ENCODE measurements at regions not wholly inside any gene's neighbourhood (a gene's known extent, or its start where the extent isn't known, plus 50 kb on each side); places are given as distances from the start of the nearest gene placed in this dataset.

GRCh38 chr12:34390171-34390841 is 368.0 kb downstream of the ALG10 start:
- no peak for DNase-seq (ENCODE audit: low read depth in 1 of 2, low spot score in 1 of 2)
- in situ Hi-C loops (cut with HindIII; ENCODE audit: low pct_unique_long_range_greater_than_20kb, low sequenced_read_pairs): no loop called here
- TF ChIP-seq JUND (IDR thresholded peaks at IDR 0.05; ENCODE audit: low read depth): no peak

DNA sequence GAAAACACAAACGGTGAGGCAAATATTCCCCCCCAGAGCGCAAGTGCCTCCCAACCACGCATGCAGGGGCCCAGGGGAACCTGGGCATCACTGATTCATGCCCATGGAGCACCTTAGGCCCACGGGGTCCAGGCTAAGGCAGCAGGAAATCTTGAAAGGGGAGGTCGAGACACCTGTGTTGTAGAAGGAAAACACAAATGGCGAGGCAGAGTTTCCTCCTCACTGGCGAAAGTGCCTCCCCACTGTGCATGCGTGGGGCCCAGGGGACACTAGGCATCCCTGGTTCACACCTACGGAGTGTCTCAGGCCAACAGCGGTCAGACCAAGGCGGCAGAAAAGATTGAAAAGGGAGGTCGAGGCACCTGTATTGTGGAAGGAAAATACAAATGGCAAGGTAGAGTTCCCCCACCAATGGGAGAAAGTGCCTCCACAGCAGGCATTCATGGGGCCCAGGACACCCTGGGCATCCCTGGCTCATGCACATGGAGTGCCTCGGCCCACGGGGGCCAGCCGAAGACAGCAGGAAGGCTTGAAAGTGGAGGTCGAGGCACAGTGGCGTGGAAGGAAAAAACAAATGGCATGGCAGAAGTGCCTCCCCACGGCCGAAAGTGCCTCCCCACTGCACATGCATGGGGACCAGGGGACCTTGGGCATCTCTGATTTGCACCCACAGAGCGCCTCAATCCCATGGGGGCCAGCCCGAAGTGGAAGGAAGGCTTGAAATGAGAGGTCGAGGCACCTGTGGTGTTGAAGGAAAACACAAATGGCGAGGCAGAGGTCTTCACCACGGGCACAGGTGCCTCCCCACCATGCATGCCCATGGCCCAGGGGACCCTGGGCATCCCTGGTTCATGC is 368.8 kb downstream of the ALG10 start:
- in situ Hi-C loops (cut with HindIII; ENCODE audit: low pct_unique_long_range_greater_than_20kb, low sequenced_read_pairs): no loop called here
- DNase-seq (ENCODE audit: low read depth in 1 of 2, low spot score in 1 of 2): no peak
- TF ChIP-seq JUND (IDR thresholded peaks at IDR 0.05; ENCODE audit: low read depth): no peak

DNA sequence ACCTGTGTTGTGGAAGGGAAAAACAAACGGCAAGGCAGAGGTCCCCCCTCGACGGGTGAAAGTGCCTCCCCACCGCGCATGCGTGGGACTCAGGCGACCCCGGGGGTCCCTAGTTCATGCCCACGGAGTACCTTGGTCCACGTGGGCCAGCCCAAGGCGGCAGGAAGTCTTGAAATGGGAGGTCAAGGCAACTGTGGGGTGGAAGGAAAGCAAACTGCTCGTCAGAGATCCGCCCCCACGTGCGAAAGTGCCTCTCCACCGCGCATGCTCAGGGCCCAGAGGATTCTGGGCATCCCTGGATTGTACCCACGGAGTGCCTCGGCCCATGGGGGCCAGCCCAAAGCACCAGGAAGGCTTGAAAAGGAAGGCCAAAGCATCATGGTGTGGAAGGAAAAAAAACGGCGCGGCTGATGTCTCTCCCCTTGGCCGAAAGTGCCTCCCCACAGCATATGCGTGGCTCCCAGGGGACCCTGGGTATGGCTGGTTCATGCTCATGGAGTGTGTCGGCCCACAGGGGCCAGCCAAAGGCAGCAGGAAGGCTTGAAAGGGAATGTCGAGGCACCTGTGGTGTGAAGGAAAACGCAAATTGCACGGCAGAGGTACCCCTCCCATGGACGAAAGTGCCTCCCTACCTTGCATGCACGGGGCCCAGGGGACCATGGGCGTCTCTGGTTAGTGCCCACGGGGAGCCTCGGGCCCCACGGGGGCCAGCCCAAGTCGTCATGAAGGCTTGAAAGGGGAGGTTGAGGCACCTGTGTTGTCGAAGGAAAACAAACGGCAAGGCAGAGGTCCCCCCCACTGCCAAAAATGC is 369.7 kb downstream of the ALG10 start:
- in situ Hi-C loops (cut with HindIII; ENCODE audit: low pct_unique_long_range_greater_than_20kb, low sequenced_read_pairs): no loop called here
- no peak for TF ChIP-seq JUND (IDR thresholded peaks at IDR 0.05; ENCODE audit: low read depth)
- no peak for DNase-seq (ENCODE audit: low read depth in 1 of 2, low spot score in 1 of 2)

GRCh38 chr12:34392741-34393085 is 370.4 kb downstream of the ALG10 start:
- TF ChIP-seq JUND (IDR thresholded peaks at IDR 0.05; ENCODE audit: low read depth): no peak
- in situ Hi-C loops (cut with HindIII; ENCODE audit: low pct_unique_long_range_greater_than_20kb, low sequenced_read_pairs): no loop called here
- no peak for DNase-seq (ENCODE audit: low read depth in 1 of 2, low spot score in 1 of 2)

- in situ Hi-C loops (cut with HindIII; ENCODE audit: low pct_unique_long_range_greater_than_20kb, low sequenced_read_pairs): no loop called here
- DNase-seq (ENCODE audit: low read depth in 1 of 2, low spot score in 1 of 2): no peak
- no peak for TF ChIP-seq JUND (IDR thresholded peaks at IDR 0.05; ENCODE audit: low read depth)
Observed at GRCh38 chr12:34393086-34393820, 371.0 kb downstream of the ALG10 start.

GRCh38 chr12:34393821-34394150 is 371.5 kb downstream of the ALG10 start:
- DNase-seq (ENCODE audit: low read depth in 1 of 2, low spot score in 1 of 2): no peak
- in situ Hi-C loops (cut with HindIII; ENCODE audit: low pct_unique_long_range_greater_than_20kb, low sequenced_read_pairs): no loop called here
- TF ChIP-seq JUND (IDR thresholded peaks at IDR 0.05; ENCODE audit: low read depth): no peak

- TF ChIP-seq JUND (IDR thresholded peaks at IDR 0.05; ENCODE audit: low read depth): no peak
- in situ Hi-C loops (cut with HindIII; ENCODE audit: low pct_unique_long_range_greater_than_20kb, low sequenced_read_pairs): no loop called here
- no peak for DNase-seq (ENCODE audit: low read depth in 1 of 2, low spot score in 1 of 2)
Observed at GRCh38 chr12:34394211-34395055, 372.1 kb downstream of the ALG10 start.

DNA sequence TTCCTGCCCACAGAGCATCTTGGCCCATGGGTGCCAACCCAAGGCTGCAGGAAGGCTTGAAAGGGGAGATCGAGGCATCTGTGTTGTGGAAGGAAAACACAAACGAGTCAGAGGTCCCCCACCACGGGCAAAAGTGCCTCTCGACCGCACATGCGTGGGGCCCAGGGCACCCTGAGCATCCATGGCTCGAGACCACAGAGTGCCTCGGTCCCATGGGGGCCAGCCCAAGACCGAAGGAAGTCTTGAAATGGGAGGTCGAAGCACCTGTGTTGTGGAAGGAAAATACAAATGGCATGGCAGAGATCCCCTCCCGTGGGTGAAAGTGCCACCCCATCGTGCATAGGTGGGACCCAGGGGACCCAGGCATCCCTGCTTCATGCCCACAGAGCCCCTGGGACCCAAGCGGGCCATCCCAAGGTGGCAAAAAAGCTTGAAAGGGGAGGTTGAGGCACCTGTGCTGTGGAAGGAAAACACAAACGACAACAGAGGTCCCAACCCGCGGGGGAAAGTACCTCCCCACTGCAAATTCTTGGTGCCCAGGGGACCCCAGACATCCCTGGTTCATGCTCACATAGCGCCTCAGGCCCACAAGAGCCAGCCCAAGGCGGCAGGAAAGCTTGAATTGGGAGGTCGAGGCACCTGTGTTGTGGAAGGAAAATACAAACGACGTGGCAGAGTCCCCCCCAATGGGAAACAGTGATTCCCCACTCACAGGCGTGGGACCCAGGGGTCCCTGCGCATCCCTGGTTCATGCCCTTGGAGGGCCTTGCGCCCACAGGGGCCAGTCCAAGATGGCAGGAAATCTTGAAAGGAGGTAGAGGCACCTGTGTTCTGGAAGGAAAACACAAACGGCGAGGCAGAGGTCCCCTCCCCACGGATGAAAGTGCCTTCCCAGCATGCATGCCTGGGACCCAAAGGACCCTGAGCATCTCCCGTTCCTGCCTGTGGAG is 373.0 kb downstream of the ALG10 start:
- TF ChIP-seq JUND (IDR thresholded peaks at IDR 0.05; ENCODE audit: low read depth): no peak
- in situ Hi-C loops (cut with HindIII; ENCODE audit: low pct_unique_long_range_greater_than_20kb, low sequenced_read_pairs): no loop called here
- DNase-seq (ENCODE audit: low read depth in 1 of 2, low spot score in 1 of 2): no peak

DNA sequence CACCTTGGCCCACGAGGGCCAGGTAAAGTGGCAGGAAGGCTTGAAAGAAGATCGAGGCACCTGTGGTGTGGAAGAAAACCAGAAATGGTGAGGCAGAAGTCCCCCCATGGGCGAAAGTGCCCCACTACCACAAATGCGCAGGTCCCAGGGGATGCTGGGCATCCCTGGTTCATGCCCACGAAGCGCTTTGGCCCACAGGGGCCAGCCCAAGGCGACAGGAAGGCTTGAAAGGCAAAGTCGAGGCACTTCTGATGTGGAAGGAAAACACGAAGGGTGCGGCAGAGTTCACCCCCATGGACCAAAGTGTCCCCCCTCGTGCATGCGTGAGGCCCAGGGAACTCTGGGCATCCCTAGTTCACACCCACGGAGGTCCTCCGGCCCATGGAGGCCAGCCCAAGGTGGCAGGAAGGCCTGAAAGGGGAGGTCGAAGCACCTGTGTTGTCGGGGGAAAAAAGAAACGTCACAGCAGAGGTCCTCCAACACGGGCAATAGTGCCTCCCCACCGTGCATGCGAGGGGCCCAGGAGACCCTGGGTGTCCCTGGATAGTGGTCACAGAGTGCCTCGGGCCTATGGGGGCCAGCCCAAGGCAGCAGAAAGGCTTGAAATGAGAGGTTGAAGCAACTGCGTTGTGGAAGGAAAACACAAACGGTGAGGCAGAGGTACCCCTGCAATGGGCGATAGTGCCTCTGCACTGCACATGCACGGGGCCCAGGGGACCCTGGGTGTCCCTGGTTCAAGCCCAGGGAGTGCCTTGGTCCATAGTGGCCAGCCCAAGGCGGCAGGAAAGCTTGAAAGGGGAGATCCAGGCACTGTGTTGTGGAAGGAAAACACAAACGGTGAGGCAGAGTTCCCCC is 373.9 kb downstream of the ALG10 start:
- in situ Hi-C loops (cut with HindIII; ENCODE audit: low pct_unique_long_range_greater_than_20kb, low sequenced_read_pairs): no loop called here
- TF ChIP-seq JUND (IDR thresholded peaks at IDR 0.05; ENCODE audit: low read depth): no peak
- no peak for DNase-seq (ENCODE audit: low read depth in 1 of 2, low spot score in 1 of 2)

Measured in T47D (cell line).